CD4-positive, alpha-beta T cell treated with Interleukin-17A for 1 hour (primary cell): ENCODE measurements at regions not wholly inside any gene's neighbourhood (a gene's known extent, or its start where the extent isn't known, plus 50 kb on each side); places are given as distances from the start of the nearest gene placed in this dataset.
"Not testable (repeated sequence)": the region's sequence is repeated elsewhere in the genome, so short reads cannot be mapped to it uniquely, and the experiment has no call there.

ENCODE experiments used
- DNase-seq: peaks from one replicate; pipeline ENCODE4 v3.0.0-alpha.2; 2020

GRCh38 chr4:132709056-132709455 is 440.0 kb upstream of the PCDH10 start:
- DNase-seq, result no peak

- DNase-seq, result no peak
Observed at GRCh38 chr4:132710971-132711370, 438.1 kb upstream of the PCDH10 start.

- DNase-seq, result no peak
Observed at GRCh38 chr4:132737344-132737743, 411.8 kb upstream of the PCDH10 start.

- no peak for DNase-seq
Observed at GRCh38 chr4:132759199-132759780, 389.8 kb upstream of the PCDH10 start.

- DNase-seq, result no peak
Observed at GRCh38 chr4:132763465-132763864, 385.6 kb upstream of the PCDH10 start.

GRCh38 chr4:132767901-132768300 is 381.2 kb upstream of the PCDH10 start:
- no peak for DNase-seq

GRCh38 chr4:132770776-132771175 is 378.3 kb upstream of the PCDH10 start:
- DNase-seq, result no peak

- no peak for DNase-seq
Observed at GRCh38 chr4:132792310-132792709, 356.8 kb upstream of the PCDH10 start.

GRCh38 chr4:132797856-132798255 is 351.2 kb upstream of the PCDH10 start:
- no peak for DNase-seq

GRCh38 chr4:132809298-132810032 is 339.6 kb upstream of the PCDH10 start:
- no peak for DNase-seq

GRCh38 chr4:132813061-132813460 is 336.0 kb upstream of the PCDH10 start:
- DNase-seq, result not testable (repeated sequence)

GRCh38 chr4:132818091-132818490 is 331.0 kb upstream of the PCDH10 start:
- no peak for DNase-seq

- DNase-seq, result no peak
Observed at GRCh38 chr4:132823419-132823818, 325.7 kb upstream of the PCDH10 start.

GRCh38 chr4:132824761-132825160 is 324.3 kb upstream of the PCDH10 start:
- no peak for DNase-seq

GRCh38 chr4:132827522-132827921 is 321.6 kb upstream of the PCDH10 start:
- DNase-seq, result no peak

- DNase-seq, result no peak
Observed at GRCh38 chr4:132838244-132838643, 310.9 kb upstream of the PCDH10 start.

- DNase-seq, result no peak
Observed at GRCh38 chr4:132839070-132839469, 310.0 kb upstream of the PCDH10 start.

- DNase-seq, result no peak
Observed at GRCh38 chr4:132859929-132860328, 289.2 kb upstream of the PCDH10 start.

GRCh38 chr4:132860976-132861375 is 288.1 kb upstream of the PCDH10 start:
- no peak for DNase-seq

- no peak for DNase-seq
Observed at GRCh38 chr4:132863619-132864018, 285.5 kb upstream of the PCDH10 start.

GRCh38 chr4:132865458-132865857 is 283.6 kb upstream of the PCDH10 start:
- no peak for DNase-seq

- no peak for DNase-seq
Observed at GRCh38 chr4:132865922-132866321, 283.2 kb upstream of the PCDH10 start.

GRCh38 chr4:132866616-132867015 is 282.5 kb upstream of the PCDH10 start:
- no peak for DNase-seq

- no peak for DNase-seq
Observed at GRCh38 chr4:132893787-132894186, 255.3 kb upstream of the PCDH10 start.

GRCh38 chr4:132901224-132901623 is 247.9 kb upstream of the PCDH10 start:
- no peak for DNase-seq
